Fibroblast of lung (primary cell): ENCODE measurements at regions not wholly inside any gene's neighbourhood (a gene's known extent, or its start where the extent isn't known, plus 50 kb on each side); places are given as distances from the start of the nearest gene placed in this dataset.

Experiments used
- EZH2 ChIP-seq: IDR thresholded peaks from 2 replicates; pipeline ENCODE4 v1.5.1; 2012; ENCODE audit warnings: low read length, control low read depth, mild to moderate bottlenecking; ENCODE audit errors: missing control alignments
- TF ChIP-seq, protein P1 (sequence below), 2 donors: IDR thresholded peaks in 1 of 2; conservative IDR thresholded peaks in 1 of 2; 1 replicate in 1 of 2; 2 replicates in 1 of 2; pipeline ENCODE4 v1.5.1; 2011 to 2012; ENCODE audit warnings: low read length in 2 of 2, control low read depth in 1 of 2, inconsistent platforms in 1 of 2, low read depth in 1 of 2, mild to moderate bottlenecking in 1 of 2

DNA sequence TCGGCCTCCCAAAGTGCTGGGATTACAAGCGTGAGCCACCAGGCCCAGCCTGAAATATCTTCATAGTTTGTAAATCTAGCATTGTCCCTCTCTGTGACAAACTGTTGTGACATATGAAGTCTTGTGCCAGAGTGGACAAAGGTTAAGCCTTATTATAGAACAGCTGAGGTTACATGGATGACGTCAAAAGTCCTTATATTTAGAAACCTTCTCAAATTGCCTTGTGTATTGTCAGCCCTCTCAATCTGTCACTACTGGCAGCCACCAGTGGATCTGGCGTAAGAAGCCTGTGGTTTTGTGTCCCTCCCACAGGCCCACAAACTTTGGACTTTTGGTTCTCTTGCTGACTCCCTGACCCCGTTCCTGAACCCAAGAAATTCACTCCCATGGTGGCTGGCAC lies 79.4 kb upstream of the CCDC112 start:
- TF ChIP-seq, protein P1, sequence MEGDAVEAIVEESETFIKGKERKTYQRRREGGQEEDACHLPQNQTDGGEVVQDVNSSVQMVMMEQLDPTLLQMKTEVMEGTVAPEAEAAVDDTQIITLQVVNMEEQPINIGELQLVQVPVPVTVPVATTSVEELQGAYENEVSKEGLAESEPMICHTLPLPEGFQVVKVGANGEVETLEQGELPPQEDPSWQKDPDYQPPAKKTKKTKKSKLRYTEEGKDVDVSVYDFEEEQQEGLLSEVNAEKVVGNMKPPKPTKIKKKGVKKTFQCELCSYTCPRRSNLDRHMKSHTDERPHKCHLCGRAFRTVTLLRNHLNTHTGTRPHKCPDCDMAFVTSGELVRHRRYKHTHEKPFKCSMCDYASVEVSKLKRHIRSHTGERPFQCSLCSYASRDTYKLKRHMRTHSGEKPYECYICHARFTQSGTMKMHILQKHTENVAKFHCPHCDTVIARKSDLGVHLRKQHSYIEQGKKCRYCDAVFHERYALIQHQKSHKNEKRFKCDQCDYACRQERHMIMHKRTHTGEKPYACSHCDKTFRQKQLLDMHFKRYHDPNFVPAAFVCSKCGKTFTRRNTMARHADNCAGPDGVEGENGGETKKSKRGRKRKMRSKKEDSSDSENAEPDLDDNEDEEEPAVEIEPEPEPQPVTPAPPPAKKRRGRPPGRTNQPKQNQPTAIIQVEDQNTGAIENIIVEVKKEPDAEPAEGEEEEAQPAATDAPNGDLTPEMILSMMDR (conservative IDR thresholded peaks at IDR 0.05 in 1 of 2, IDR thresholded peaks at IDR 0.05 in 1 of 2; ENCODE audit: low read depth in 1 of 2, low read length in 2 of 2) = no peak
- no peak for TF ChIP-seq EZH2
